NOMO-1 treated with DMSO at 0.1 percent for 48 hours (cell line): ENCODE measurements at regions not wholly inside any gene's neighbourhood (a gene's known extent, or its start where the extent isn't known, plus 50 kb on each side); places are given as distances from the start of the nearest gene placed in this dataset.
A peak's percentile ranks its signal among the peaks of the same experiment; 100 is the strongest.

Experiments
- DNase-seq: peaks from one replicate; lab custom pipeline; 2025; ENCODE audit not compliant: unreplicated experiment; lab: John Stamatoyannopoulos, UW

DNA sequence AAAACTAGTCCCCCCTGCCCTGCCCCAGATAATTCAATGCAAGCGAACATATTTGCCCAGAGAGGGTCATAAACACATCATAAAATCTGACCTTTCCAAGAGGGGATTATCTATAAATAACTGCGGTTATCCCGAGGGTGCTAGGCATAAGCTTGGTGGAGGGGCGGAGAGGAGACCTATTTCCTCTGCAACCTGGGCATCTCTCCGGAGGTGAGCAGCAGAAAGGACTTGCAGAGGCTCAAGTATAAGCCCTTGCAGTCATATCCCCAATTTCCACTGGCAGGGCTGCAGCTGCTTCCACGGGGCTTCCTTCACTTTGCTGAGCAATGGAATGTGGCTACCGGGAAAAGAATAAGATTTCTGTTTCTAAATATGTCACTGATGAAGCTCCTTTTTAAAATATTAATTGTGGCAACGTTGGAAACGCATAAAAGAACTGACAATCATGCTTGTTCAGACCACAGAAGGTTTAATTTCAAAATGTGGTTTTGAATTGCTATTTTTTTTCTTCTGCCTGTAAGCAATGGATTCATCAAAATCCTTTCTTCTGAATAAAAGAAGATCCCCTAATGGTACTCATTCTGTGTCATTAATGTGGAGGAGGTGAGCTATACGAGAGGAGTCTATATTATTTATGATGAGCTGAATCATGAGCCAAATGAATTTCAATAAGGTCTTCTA is 268.9 kb upstream of the ATP2B1 start:
- no peak for DNase-seq

DNA sequence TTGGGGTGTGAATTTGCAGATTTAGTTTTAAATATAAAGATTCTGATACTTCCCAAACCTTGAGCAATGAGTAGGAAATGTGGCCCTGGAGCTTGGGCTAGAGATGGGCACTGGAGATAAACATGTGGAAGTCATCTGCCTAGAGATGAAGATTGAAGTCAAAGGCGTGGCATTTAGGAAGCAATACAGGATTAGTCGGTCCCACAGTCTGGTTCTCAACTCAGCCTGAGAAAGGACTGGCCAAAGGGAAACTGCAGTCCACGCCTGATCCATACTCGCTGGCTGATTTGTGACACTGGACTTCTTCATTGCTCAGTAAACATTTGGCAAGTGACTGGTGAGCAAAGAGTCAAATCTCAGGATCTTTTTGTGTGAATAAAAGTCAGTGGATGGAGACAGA is 268.2 kb upstream of the ATP2B1 start:
- no peak for DNase-seq

DNA sequence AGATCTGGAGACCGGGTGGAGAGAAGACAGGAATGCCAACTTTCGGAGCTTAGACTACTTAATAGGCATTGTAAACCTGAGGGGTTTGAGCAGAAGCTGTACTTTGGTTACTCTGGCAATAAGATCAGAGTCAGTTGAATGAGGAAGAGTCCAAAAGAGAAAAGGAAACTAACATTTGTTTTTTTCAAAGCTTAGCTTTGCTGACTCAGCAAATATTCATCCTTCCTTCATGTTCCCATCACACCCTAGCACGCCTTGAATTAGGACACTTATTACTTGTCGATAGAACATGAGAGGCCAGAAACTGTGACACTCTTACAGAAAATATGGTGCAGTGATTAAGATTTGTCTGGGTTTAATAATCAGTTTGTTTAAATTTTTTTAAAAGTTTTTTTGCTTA is 266.9 kb upstream of the ATP2B1 start:
- DNase-seq = no peak

DNA sequence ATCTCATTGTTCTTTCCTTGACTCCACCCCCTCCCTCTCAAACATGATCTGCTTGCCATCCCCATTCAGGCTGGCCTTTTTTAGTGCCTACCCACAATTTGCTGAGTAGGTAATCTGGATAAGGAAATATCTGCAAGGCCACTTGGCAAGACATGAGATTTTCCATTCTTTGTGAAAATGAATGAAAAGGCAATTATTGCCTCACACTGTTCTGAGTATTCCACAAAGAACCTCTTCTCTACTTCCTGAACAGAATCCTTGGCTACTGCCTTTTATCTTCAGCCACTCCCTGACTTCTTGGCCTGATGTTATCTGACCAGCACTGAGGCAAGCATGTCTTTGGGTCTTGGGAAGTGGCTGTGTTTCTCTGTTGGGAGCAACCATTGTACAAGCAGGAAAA is 263.2 kb upstream of the ATP2B1 start:
- no peak for DNase-seq

DNA sequence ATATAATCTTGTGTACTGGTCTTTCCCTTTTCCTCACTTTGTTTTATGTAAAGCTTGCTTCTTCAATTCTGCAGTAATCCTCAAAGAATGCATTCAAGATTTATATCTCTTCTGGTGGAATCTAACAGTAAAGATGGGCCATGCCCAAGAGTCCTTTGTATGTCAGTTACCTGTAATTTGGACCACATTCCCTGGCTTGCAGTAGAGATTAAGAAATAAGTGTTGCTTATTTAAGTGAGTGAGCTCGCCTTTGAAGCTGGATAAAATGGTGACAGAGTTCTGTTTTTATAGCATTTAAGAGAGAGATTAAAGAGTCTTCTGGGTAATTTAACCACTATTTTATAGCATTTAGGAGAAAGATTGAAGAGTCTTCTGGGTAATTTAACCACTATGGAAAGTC is 262.1 kb upstream of the ATP2B1 start:
- DNase-seq = no peak

DNA sequence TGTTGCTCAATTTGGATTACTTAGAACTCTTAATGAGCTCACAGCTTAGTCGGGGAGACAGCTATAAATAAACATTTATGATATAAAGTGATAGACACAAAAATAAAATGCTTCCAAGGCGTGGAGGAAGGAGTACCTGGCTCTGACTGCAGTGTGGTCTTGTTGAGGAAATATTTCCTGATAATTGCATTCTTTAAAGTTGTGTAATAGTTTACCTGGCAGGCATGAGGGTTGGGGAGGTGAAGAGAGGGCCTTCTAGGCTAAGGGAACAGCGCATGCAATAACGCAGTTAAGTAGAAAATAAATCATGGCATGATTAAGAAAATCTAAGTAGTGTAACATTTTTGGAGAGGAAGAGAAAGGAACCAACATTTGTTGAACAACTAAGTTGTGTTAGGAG is 260.5 kb upstream of the ATP2B1 start:
- DNase-seq = no peak

DNA sequence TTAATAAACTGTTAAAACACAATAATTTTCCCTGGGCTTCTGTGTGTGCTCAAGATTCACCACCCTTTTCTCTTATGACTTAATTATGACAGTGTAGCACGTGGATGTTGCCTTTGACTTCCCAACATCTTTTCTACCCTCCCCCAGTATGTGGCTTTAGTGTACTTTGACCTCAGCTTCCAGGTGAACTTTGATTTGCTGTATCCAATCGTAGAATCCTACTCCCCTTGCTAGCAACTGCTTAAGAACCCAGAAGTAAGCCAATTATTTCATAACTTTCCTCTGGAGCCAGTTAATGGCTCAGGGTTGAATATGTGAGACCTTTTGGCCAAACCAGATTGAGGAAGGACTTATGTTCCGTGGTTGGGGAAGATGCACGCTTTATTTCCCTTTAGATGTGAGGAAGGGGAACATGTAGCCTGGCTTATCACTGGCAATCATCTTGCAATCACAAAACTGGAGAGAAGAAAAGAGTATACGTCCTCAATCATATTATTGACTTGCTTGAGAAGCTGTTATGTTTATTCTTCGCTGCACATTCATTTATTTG is 259.6 kb upstream of the ATP2B1 start:
- peak; percentile 61 for DNase-seq

DNA sequence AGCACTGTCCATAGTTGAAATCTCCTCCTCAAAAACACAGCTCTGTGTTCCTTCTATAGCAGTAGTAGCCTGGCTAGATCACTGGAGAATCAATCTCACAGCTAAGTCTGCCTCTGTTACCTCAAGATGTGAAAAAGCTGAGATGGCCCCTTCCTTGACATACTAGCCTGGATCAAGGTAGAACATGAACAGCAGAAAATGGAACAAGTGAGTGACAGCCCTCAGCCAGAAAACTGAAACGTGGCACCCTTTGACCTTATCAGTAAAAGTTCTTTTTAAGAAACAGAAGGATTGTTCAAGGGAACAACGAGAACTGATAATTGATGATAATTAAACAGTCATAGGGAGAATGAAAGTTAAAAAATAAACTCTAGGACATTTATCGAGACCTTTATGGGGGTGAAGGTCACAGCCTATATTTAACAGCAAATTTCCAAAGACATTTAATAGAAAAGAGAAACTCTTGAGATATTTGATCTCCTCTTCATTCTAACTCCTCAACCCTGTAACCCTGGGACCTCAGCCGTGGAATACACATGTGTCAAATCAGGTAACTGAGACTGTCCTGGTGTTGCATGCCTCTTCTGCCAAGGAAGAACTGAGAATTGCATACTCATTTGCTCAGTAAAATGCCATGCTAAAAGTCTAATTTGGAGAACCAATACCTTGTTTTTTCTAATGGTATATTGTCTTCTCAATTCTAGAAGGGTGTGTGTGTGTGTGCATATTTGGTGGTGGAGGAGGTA is 258.0 kb upstream of the ATP2B1 start:
- DNase-seq = no peak

DNA sequence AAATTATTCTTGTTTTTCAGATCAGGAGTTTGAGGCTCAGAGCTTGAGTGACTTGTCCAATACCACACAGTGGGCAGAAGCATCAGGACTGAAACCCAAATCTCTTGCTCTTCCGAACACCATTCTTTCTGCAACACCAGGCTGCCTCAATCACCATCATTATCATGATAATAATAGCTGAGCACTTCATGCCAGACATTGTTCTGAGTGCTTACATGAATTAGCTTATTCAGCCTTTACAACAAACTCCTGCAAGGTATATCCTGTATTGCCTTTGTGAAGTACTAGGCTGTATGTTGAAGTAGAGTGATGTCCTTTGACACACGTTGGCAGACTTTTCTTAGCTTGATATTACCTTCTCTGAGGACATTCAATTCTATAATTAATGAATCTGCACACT is 257.4 kb upstream of the ATP2B1 start:
- no peak for DNase-seq

DNA sequence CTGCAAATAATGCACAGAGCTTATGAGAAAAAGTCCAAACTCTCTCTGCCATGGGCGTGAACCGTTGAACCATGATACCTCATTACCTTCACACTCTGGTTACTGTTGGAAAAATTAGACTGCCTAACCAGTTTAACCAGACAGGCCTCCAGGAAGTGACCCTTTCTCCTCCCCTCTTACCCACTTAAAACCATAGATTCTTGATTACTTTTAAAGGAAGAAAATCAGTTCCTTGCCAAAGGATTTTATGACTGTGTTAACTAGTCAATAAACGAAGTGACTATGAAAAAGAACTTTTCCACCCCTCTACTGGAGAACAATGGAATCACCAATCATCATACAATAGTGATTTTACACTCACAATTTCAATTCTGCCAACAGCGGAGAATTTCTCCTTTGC is 254.0 kb upstream of the ATP2B1 start:
- DNase-seq = no peak

DNA sequence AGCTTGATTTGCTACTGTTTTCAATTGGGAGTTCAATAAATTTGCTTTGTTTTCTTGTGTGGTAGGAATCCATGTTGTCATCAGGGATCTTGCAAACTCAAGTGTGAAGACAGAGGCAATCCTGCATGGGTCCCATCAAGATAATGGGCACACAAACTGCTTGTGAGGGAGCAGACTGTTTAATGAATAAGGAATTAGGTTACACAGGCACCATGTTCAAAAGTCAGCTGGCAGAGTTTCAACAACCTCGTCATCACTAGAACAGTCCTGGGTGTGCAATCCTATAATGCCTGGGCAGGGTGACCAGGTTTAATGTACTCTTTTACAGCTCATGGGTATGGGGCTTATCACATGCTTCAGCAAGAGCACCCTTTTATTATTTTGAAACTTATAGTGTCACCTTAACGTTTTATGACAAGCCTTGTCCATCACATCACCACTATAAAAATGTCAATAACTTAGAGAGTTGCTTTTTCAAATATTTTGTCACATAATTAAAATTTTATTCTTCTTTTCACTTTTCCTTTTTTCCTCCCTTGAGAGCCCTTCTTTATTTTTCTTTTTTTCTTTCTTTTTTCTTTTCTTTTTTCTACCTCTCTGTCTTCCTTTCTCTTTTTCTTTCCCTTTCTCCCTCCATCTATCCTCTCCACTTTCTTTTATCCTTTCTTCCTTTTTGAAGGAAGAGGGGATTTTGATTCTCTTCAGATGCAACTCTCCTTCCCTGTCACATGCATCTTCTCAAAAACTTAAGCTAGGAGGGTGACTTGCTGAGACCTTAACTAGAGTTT is 252.2 kb upstream of the ATP2B1 start:
- DNase-seq = no peak

DNA sequence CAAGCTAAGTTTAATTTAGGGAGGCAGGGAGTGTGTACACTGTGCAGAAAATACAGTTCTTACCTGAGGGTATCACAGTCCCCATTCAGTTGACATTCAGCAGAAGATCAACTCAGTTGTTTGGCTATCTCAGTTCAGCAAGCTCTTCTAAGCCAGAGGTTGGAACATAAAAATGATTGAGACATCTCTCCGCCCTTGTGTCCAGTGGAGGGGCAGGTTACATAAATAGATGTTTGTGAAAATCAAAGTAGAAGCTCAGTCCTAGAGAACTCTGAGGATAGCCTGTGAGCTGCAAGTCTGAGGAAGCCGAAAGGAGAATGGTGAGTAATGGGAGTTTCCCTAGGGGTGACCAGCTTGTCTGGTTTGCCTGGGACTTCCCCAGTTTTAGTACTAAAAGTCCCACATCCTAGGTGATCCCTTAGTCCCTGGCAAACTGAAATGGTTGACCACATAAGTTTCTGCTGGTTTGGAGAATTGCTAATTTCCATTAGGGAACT is 251.4 kb upstream of the ATP2B1 start:
- DNase-seq = no peak

DNA sequence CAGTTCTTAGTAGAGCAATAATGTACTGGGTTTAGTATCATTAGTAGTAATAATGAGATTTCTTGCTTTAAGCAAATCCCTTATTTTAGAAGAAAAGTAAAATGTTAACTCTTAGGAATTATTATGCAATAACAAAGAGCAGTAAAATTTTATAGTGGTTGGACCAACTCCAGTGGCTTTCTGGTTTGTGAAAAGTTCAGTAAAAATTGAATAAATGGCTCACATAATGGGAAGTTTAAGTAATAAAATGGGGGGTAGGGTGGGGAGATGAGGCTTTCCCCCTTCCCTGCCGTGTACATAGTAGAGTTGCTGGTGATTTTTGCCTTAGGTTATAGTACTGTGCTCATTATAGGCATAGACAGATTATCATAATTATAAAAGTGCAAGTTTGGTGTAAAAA is 250.5 kb upstream of the ATP2B1 start:
- no peak for DNase-seq

DNA sequence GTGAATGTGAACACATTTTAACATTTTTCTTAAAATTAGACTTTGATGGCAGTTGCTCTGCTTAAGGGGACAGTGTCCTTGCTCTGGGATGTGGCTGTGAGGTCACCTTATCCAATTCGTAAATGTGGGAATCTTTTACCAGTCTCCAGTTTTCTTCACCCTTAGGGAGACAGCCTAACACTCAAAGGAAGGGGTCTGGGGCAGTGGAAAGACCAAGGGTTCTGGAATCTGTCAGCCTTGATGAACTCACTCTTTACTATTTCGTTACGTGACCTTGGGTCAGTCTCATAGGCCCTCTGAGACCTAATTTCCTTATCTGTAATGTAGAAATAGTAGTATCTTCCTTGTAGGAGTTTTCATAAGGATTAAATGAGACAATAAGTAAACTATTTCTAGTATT is 245.6 kb upstream of the ATP2B1 start:
- DNase-seq = no peak

DNA sequence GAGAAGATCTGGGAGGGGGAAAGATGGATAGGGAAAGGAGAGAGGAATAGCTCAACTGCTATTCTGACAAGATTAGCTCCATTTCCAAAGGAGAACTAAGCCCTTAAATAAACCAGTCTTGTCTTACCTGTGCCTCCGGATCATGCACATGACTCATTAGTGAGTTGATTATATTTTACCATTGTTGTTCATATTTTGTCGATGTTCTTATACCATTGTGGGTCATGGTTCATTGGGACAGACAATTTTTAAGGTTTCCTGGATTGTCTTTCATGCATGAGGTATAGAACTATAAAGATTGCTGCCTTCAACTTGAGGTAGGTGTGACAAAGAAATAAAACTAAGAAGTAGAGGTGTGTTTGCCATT is 243.0 kb upstream of the ATP2B1 start:
- DNase-seq = no peak

DNA sequence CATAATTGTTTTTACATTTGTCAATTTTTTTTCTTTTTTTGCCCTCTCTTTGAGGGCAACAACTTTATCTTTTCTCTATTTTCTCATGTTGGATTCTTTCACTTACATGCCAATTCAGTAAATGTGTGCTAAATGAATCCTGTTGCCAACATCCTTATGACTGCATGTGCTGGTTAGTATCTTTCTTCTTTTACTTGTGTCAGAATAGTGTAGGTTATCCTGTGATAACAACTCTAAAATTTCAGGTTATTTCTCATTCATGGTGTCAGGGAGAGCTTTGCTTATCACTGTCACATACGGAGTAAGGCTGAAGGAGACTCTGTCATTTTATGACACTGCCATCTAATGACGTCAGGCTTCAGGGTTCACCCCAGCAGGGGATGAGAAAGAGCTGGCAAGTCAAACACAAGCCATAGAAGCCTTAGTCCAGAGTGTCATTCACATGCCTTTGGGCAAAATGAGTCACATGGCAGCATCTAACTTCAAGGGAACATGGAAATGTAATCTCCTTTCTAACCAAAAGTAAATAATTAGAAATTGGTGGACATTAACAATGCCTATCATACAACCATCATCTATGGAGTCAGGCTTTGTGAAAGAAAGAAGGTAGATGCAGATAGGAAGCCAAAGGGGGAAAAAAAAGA is 242.5 kb upstream of the ATP2B1 start:
- no peak for DNase-seq

DNA sequence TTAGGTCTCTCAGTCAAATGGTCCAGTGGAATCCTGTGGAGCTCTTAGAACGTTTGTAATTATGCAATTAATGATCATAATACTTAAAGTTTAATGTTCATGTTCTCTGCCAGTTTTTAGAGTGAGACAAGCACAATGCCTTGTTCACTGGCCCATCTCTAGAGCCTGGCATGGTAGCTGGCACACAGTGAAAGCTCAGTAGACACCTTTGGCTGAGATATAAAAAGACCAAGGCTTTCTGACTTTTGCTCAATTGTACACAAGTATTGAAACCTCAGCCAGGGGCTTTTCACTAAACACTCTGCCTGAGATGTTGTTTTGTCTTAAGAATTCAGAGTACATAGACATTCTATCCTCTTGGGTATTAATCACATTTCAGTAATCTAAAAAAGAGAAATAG is 241.8 kb upstream of the ATP2B1 start:
- no peak for DNase-seq

DNA sequence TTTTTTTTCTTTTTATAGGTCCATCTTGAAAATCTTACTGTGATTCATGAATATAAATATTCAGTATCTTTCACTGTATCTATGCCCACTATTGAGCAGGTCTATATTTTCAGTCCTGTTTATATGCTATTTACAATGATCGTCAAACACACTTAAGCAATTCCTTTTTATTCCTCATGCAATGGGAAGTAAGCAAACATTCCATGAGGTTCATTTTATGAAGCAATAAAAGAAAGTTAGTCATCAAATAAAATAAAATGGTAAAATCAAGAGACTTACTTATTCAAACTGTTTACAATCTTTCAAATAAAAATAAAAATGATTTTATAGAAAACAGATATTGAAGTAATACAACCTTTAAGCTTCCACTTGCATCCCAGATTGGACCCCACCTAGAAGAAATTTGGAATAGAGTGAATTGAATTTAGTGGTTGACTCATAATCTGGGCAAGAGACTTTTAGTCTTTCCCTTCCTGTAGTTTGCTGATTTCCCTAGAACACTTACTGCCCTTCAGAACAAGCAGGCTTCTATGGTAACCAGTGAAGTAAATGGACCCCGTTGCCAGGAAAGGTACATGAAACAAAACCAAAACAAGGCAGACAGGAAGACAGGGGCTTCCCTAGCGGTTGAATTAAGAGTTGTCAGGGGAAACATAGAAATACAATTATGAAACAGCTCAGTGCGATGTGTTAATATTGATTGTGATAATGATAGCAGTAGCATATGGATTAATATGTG is 241.0 kb upstream of the ATP2B1 start:
- no peak for DNase-seq

DNA sequence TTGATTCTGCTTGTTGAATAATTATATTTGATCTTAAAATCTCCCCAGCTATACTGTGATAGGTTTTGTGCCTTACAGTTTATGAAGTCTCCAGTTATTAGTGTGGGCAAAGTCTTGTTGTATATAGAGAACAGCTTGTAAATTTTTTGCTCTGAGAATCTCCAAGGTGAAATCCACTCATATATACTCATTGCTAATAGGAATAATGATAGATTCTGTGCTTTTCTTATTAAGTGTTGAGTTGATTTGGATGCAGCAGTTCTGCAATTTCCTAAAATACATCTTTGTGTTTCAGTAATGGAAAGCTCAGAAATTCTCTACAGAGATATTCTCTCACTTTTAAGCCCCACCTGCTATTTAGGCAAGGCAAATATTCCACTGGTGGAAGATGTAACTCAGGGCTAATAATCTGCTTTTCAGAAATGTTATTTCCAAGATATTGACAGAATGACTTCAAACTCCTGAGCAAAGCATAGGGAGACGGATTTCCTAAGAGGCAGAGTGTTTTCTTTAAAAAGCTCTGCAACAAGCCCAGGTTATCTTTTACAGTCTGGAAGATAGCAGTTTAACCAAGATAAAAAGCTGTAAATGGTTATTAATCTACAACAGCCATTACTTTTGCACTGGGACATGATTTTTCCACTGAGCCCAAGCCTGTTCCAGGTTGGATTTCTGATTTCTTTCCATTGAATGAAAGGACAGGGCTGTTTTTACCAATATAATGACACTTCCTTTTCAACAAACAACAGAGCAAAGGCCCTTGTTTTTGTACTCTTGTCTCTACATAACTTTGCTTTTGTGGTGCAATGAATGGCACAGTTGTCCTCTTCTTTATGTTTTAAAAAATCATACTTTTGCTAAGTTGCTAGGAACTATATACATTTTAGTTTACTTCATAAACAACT is 239.9 kb upstream of the ATP2B1 start:
- no peak for DNase-seq
